GM06990 (cell line): ENCODE measurements at regions not wholly inside any gene's neighbourhood (a gene's known extent, or its start where the extent isn't known, plus 50 kb on each side); places are given as distances from the start of the nearest gene placed in this dataset.

ENCODE experiments used
- DNase-seq: peaks from one replicate; pipeline ENCODE4 v3.0.0-alpha.2; 2011; ENCODE audit not compliant: insufficient read length; ENCODE audit errors: extremely low read depth
- H3K27me3 ChIP-seq: replicated peaks from 2 replicates; pipeline ENCODE4 v1.6.0; 2011; ENCODE audit warnings: low read length; ENCODE audit not compliant: control insufficient read depth, insufficient read depth
- H3K36me3 ChIP-seq: 2 replicates; pipeline ENCODE4 v1.5.1; 2011; ENCODE audit warnings: low read length; ENCODE audit not compliant: control insufficient read depth, insufficient read depth
- H3K4me3 ChIP-seq: replicated peaks from 2 replicates; pipeline ENCODE4 v1.5.1; 2011; ENCODE audit warnings: low read depth, mild to moderate bottlenecking, control low read depth, low read length
- CTCF ChIP-seq: IDR thresholded peaks from 2 replicates; pipeline ENCODE4 v1.5.1; 2011; ENCODE audit warnings: low read length, control low read depth, mild to moderate bottlenecking, inconsistent platforms; ENCODE audit not compliant: insufficient read depth, poor library complexity, severe bottlenecking

- Histone ChIP-seq H3K4me3 (no peak overlapping the region), H3K36me3 (no peaks in the 10 kb centered on the region), H3K27me3 (peaks cover 4% of the 10 kb centered on the region)
- TF ChIP-seq CTCF: no peak
- no peak for DNase-seq
These were observed 262.9 kb upstream of the SDK2 start for GRCh38 chr17:73906896-73907870.

DNA sequence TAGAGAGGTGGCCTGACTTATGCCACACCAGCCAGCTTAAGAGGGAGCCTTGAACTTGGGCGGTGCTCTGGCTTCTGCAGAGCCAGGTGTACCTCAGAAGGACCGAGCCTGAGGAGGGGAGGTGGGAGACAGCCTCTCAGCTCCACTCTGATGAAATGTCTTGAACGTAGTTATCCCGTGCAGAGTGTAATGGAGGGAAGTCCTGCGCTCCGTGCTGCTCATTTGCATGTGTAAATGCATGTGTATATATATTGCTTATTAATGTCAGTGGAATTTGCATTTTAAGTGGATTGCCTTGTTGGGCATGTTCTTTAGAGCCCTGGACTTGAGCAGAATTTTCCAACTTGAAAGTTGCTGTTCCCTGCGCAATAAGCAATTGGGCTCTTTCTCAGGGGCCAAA is 264.9 kb upstream of the SDK2 start:
- DNase-seq: no peak
- TF ChIP-seq CTCF: no peak
- no peaks in the 10 kb centered on the region for H3K36me3 ChIP-seq
- peaks cover 2% of the 10 kb centered on the region for H3K27me3 ChIP-seq
- H3K4me3 ChIP-seq: no peak overlapping the region

GRCh38 chr17:73910206-73910605 is 266.0 kb upstream of the SDK2 start:
- no peaks in the 10 kb centered on the region for H3K36me3 ChIP-seq
- no peak for DNase-seq
- no peak overlapping the region for H3K4me3 ChIP-seq
- TF ChIP-seq CTCF: no peak
- H3K27me3 ChIP-seq: peaks cover 2% of the 10 kb centered on the region

DNA sequence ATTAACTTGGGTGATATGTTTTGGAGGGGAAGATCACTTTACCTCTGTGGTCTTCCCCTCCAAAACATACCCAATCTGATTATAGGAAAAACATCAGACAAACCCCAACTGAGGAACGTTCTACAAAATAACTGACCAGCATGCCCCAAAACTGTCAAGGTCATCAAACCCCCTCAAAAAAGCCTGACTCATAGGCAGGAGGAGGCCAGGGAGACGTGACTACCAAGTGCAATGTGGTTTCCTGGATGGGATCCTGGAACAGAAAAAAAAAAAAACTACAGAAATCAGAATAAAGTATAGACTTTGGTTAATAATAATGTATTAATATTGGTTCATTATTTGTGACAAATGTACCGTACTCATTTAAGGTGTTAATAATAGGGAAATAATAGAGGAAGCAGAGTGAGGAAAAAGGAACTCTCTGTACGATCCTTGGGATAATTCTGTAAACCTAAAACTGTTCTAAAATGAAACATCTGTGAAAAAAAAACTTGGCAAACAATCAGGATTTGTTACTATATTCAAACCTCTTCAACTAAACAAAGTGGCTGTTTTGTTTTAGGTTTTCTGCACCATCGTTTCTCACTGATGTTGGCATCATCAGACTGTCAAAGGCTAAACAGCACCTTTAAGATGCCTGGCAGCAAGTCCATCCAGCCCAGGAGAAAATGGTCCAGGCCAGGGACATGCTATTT is 266.7 kb upstream of the SDK2 start:
- H3K36me3 ChIP-seq: no peaks in the 10 kb centered on the region
- DNase-seq: no peak
- no peak overlapping the region for H3K4me3 ChIP-seq
- H3K27me3 ChIP-seq: peaks cover 2% of the 10 kb centered on the region
- no peak for TF ChIP-seq CTCF

DNA sequence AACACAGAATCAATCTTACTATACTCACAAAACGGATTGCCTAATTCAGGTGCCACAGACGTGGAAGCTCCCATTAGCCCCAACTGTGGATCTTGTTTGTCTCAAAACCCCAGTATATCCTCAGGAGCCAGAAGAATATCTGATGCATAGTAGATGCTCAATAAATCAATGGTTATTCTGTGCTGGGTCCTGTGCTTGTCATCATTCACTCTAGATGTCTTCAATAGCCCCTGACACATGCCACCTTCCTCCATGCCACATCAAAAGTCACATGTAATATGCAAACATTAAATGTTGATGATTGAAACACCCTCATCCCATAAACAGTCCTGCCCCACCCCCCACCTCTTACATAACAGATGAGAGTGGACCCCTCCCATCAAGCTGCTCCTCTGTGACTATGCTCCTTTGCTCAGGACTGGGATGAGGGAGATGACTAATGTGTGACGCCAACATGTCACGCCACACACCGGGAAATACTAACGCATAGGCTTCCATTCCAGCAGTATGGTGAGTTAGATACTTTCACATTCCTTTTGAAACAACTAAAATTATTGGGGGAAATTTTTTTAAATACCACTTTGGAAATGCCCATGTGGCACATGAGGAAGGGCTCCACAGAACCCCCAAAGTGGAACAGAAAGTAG is 267.6 kb upstream of the SDK2 start:
- no peak for DNase-seq
- H3K27me3 ChIP-seq: peaks cover 1% of the 10 kb centered on the region
- TF ChIP-seq CTCF: no peak
- no peak overlapping the region for H3K4me3 ChIP-seq
- H3K36me3 ChIP-seq: no peaks in the 10 kb centered on the region
